ENCODE measurements at regions not wholly inside any gene's neighbourhood (a gene's known extent, or its start where the extent isn't known, plus 50 kb on each side); places are given as distances from the start of the nearest gene placed in this dataset.

GRCh38 chr2:89775885-89776284 is 1084.4 kb downstream of the RPIA start:
- Histone ChIP-seq H3K36me3 (ENCODE audit: low read depth, low read length) (no peaks in the 10 kb centered on the region), H3K79me2 (ENCODE audit: low read length) (no peaks in the 10 kb centered on the region), H3K9me3 (ENCODE audit: low read length) (peaks cover 85% of the 10 kb centered on the region), H3K4me1 (ENCODE audit: insufficient read depth, low read length) (no peaks in the 10 kb centered on the region), H3K4me2 (ENCODE audit: low read length) (no peak overlapping the region), H2AFZ (ENCODE audit: low read length) (no peak overlapping the region), H3F3A (ENCODE audit: low read length, unreplicated experiment) (no peaks in the 10 kb centered on the region), H4K20me1 (ENCODE audit: low read length) (no peaks in the 10 kb centered on the region), H3K4me3 (ENCODE audit: low read length) (no peak overlapping the region), H3K27me3 (ENCODE audit: low read length) (no peaks in the 10 kb centered on the region; the same call in 1 of the 2 replicates), H3K9ac (ENCODE audit: low read length) (no peak overlapping the region), H3K9me2 (replicated peaks; ENCODE audit: low read length) (no peaks in the 10 kb centered on the region), H3K27ac (ENCODE audit: low read length) (no peak overlapping the region)
- DNase-seq (no peak), ATAC-seq (no peak)
- intact Hi-C loops (cut with micrococcal nuclease), result no loop called here
- TF ChIP-seq EZH2phosphoT487 (IDR thresholded peaks at IDR 0.05; ENCODE audit: borderline replicate concordance, low read length), result no peak
- TF ChIP-seq CTCF (conservative IDR thresholded peaks at IDR 0.05; ENCODE audit: low read depth, low read length), result no peak
- no peak for TF ChIP-seq EZH2 (IDR thresholded peaks at IDR 0.05; ENCODE audit: low read length, unreplicated experiment)
- BruUV-seq (replicated peaks), result no TSS peak
- POLR2A ChIA-PET (ENCODE audit: unreplicated experiment), result no interaction called here
- CTCF ChIA-PET, result no interaction called here

DNA sequence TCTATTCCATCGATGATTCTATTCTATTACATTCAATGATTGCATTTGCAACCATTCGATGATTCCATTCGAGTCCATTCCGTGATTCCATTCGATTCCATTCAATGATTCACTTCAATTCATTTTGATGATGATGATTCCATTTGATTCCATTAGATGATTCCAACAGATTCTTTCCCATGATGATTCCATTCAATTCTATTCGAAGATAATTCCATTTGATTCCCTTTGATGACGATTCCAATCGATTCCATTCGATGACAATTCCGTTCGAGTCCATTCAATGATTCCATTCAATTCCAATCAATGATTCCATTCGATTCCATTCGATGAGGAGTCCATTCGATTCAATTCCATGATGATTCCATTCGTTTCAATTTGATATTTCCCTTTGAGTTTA is 1088.8 kb downstream of the RPIA start:
- DNase-seq, result no peak
- no peak overlapping the region for H3K4me3 ChIP-seq (ENCODE audit: low read length)
- intact Hi-C loops (cut with micrococcal nuclease), result no loop called here
- H4K20me1 ChIP-seq (ENCODE audit: low read length), result no peaks in the 10 kb centered on the region
- H3K9me3 ChIP-seq (ENCODE audit: low read length), result peaks cover 99% of the 10 kb centered on the region
- H3K9ac ChIP-seq (ENCODE audit: low read length), result no peak overlapping the region
- H3K79me2 ChIP-seq (ENCODE audit: low read length), result no peaks in the 10 kb centered on the region
- BruUV-seq (replicated peaks), result no TSS peak
- no peak overlapping the region for H3K4me2 ChIP-seq (ENCODE audit: low read length)
- H3K36me3 ChIP-seq (ENCODE audit: low read depth, low read length), result no peaks in the 10 kb centered on the region
- CTCF ChIA-PET, result no interaction called here
- no peaks in the 10 kb centered on the region for H3K4me1 ChIP-seq (ENCODE audit: insufficient read depth, low read length)
- H3K27ac ChIP-seq (ENCODE audit: low read length), result no peak overlapping the region
- no peaks in the 10 kb centered on the region for H3K9me2 ChIP-seq (replicated peaks; ENCODE audit: low read length)
- no peak for TF ChIP-seq CTCF (conservative IDR thresholded peaks at IDR 0.05; ENCODE audit: low read depth, low read length)
- no peak for TF ChIP-seq EZH2 (IDR thresholded peaks at IDR 0.05; ENCODE audit: low read length, unreplicated experiment)
- no peak for TF ChIP-seq EZH2phosphoT487 (IDR thresholded peaks at IDR 0.05; ENCODE audit: borderline replicate concordance, low read length)
- ATAC-seq, result no peak
- POLR2A ChIA-PET (ENCODE audit: unreplicated experiment), result no interaction called here
- H2AFZ ChIP-seq (ENCODE audit: low read length), result no peak overlapping the region
- no peaks in the 10 kb centered on the region for H3F3A ChIP-seq (ENCODE audit: low read length, unreplicated experiment)
- H3K27me3 ChIP-seq (ENCODE audit: low read length), result no peaks in the 10 kb centered on the region

- no peaks in the 10 kb centered on the region for H3K36me3 ChIP-seq (ENCODE audit: low read depth, low read length)
- CTCF ChIA-PET, result no interaction called here
- no peak overlapping the region for H3K4me3 ChIP-seq (ENCODE audit: low read length)
- ATAC-seq, result no peak
- H2AFZ ChIP-seq (ENCODE audit: low read length), result no peak overlapping the region
- no peaks in the 10 kb centered on the region for H3F3A ChIP-seq (ENCODE audit: low read length, unreplicated experiment)
- BruUV-seq (replicated peaks), result no TSS peak
- H3K27ac ChIP-seq (ENCODE audit: low read length), result no peak overlapping the region
- no peaks in the 10 kb centered on the region for H4K20me1 ChIP-seq (ENCODE audit: low read length)
- no peaks in the 10 kb centered on the region for H3K79me2 ChIP-seq (ENCODE audit: low read length)
- no peaks in the 10 kb centered on the region for H3K27me3 ChIP-seq (ENCODE audit: low read length)
- no peak for DNase-seq
- H3K4me2 ChIP-seq (ENCODE audit: low read length), result no peak overlapping the region
- H3K9me3 ChIP-seq (ENCODE audit: low read length), result peaks cover 93% of the 10 kb centered on the region
- no peak overlapping the region for H3K9ac ChIP-seq (ENCODE audit: low read length)
- intact Hi-C loops (cut with micrococcal nuclease), result no loop called here
- H3K9me2 ChIP-seq (replicated peaks; ENCODE audit: low read length), result no peaks in the 10 kb centered on the region
- TF ChIP-seq EZH2 (IDR thresholded peaks at IDR 0.05; ENCODE audit: low read length, unreplicated experiment) (no peak), EZH2phosphoT487 (IDR thresholded peaks at IDR 0.05; ENCODE audit: borderline replicate concordance, low read length) (no peak), CTCF (conservative IDR thresholded peaks at IDR 0.05; ENCODE audit: low read depth, low read length) (no peak)
- H3K4me1 ChIP-seq (ENCODE audit: insufficient read depth, low read length), result no peaks in the 10 kb centered on the region
- POLR2A ChIA-PET (ENCODE audit: unreplicated experiment), result no interaction called here
Observed at GRCh38 chr2:89781962-89782361, 1090.5 kb downstream of the RPIA start.

All from PC-3 (cell line).